HepG2 (cell line): ENCODE measurements at regions not wholly inside any gene's neighbourhood (a gene's known extent, or its start where the extent isn't known, plus 50 kb on each side); places are given as distances from the start of the nearest gene placed in this dataset.
"Not testable (repeated sequence)": the region's sequence is repeated elsewhere in the genome, so short reads cannot be mapped to it uniquely, and the experiment has no call there.

ENCODE experiments used
- ATAC-seq: fragments of 200-7000 bp; cut with Tn5 transposase; 3 replicates; pipeline ENCODE4 v1.9.1; 2020; ENCODE audit warnings: mild to moderate bottlenecking, moderate library complexity
- BruUV-seq: library from RNA; stranded (reverse); fragments of 400-500 nt; replicated peaks from 2 replicates; lab custom pipeline; 2021; lab: Mats Ljungman, UMichigan
- CTCF ChIA-PET: fragments of 300-600 bp; formaldehyde crosslinking; extraction: SDS; loops from one replicate; lab custom pipeline; 2021; ENCODE audit warnings: low total read pairs, inconsistent platforms, low intra/inter-chr PET ratio; lab: Yijun Ruan, JAX
- POLR2A ChIA-PET: fragments of 350-600 bp; sonication (Branson Sonifier 250); formaldehyde crosslinking; loops from one replicate; lab custom pipeline; 2020; ENCODE audit warnings: antibody characterized with exemption, inconsistent platforms; lab: Yijun Ruan, JAX
- DNase-seq: peaks from one replicate; pipeline ENCODE4 v3.0.0-alpha.2; 2015; ENCODE audit warnings: low spot score
- FAIRE-seq: peaks from 3 replicates; lab custom pipeline; 2011; peaks lifted over from hg19 to GRCh38; lab: Jason Lieb, UNC
- H2AFZ ChIP-seq: one replicate; pipeline ENCODE4 v1.6.1; 2011; ENCODE audit warnings: low read length, inconsistent platforms
- H3K27ac ChIP-seq: fragments of 300-600 bp; 3 replicates; pipeline ENCODE4 v1.8.0; 2011; ENCODE audit warnings: mixed run types, mild to moderate bottlenecking, mixed read lengths, low read length, inconsistent platforms; ENCODE audit not compliant: insufficient read depth; ENCODE audit errors: extremely low read length
- H3K27me3 ChIP-seq, 2 experiments: fragments of 200-600 bp in 1 of 2; 2 replicates in 1 of 2; 3 replicates in 1 of 2; pipeline versions ENCODE4 v1.6.0 to v1.8.0; 2011; ENCODE audit warnings: low read length in 2 of 2, mild to moderate bottlenecking in 2 of 2, moderate library complexity in 2 of 2, inconsistent platforms in 1 of 2; ENCODE audit not compliant: insufficient read depth in 2 of 2, control insufficient read depth in 1 of 2
- H3K36me3 ChIP-seq, 2 experiments: fragments of 200-600 bp in 1 of 2; replicated peaks in 1 of 2; 2 replicates in 1 of 2; 3 replicates in 1 of 2; pipeline versions ENCODE4 v1.5.1 to v1.8.0; 2011; ENCODE audit warnings: low read length in 2 of 2, inconsistent platforms in 1 of 2; ENCODE audit not compliant: insufficient read depth in 2 of 2, control insufficient read depth in 1 of 2
- H3K4me1 ChIP-seq: 2 replicates; pipeline ENCODE4 v1.5.1; 2012; ENCODE audit warnings: low read length, inconsistent platforms; ENCODE audit not compliant: insufficient read depth
- H3K4me2 ChIP-seq: 2 replicates; pipeline ENCODE4 v1.6.0; 2011; ENCODE audit warnings: low read depth, low read length, inconsistent platforms
- H3K4me3 ChIP-seq, 3 experiments: fragments of 200-600 bp in 1 of 3; sonication (generic), shearing (Covaris generic) in 1 of 3; replicated peaks in 1 of 3; 2 replicates each; pipeline ENCODE4 v1.5.1; 2011 to 2016; ENCODE audit warnings: low read length in 3 of 3, inconsistent platforms in 2 of 3, low read depth in 2 of 3, mild to moderate bottlenecking in 2 of 3, control low read depth in 1 of 3, mixed read lengths in 1 of 3; ENCODE audit not compliant: insufficient read depth in 1 of 3
- H3K79me2 ChIP-seq: one replicate; pipeline ENCODE4 v1.6.1; 2011; ENCODE audit warnings: low read length, inconsistent platforms; ENCODE audit not compliant: insufficient read depth
- H3K9ac ChIP-seq: 2 replicates; pipeline ENCODE4 v1.6.0; 2011; ENCODE audit warnings: mild to moderate bottlenecking, low read depth, low read length, inconsistent platforms; ENCODE audit not compliant: insufficient read depth
- H3K9me3 ChIP-seq: 2 replicates; pipeline ENCODE4 v1.5.1; 2012; ENCODE audit warnings: mild to moderate bottlenecking, low read length
- H4K20me1 ChIP-seq: 2 replicates; pipeline ENCODE4 v1.6.0; 2011; ENCODE audit warnings: inconsistent platforms, mild to moderate bottlenecking, low read length, moderate library complexity; ENCODE audit not compliant: insufficient read depth
- ISX ChIP-seq: sonication (generic); formaldehyde crosslinking; conservative IDR thresholded peaks from 2 replicates; pipeline ENCODE4 v1.5.0; 2020; ENCODE audit warnings: missing genetic modification reagents
- MAFF ChIP-seq: IDR thresholded peaks from 2 replicates; pipeline ENCODE4 v1.6.1; 2011; ENCODE audit warnings: low read depth, low read length, improper control_type of control experiment
- MAFK ChIP-seq, 2 experiments: IDR thresholded peaks in 1 of 2; conservative IDR thresholded peaks in 1 of 2; 2 replicates each; pipeline ENCODE4 v1.6.1; 2011; ENCODE audit warnings: improper control_type of control experiment in 2 of 2, low read length in 2 of 2
- ZBED4 ChIP-seq: sonication (generic); formaldehyde crosslinking; IDR thresholded peaks from 2 replicates; pipeline ENCODE4 v1.4.0; 2020; ENCODE audit warnings: missing genetic modification reagents, borderline replicate concordance
- ZFP91 ChIP-seq: sonication (generic); formaldehyde crosslinking; IDR thresholded peaks from 2 replicates; pipeline ENCODE4 v1.9.0; 2022; ENCODE audit warnings: missing genetic modification reagents, mild to moderate bottlenecking, borderline replicate concordance
- ZNF678 ChIP-seq: sonication (generic); formaldehyde crosslinking; IDR thresholded peaks from 2 replicates; pipeline ENCODE4 v1.4.0; 2020; ENCODE audit warnings: mild to moderate bottlenecking, missing genetic modification reagents
- WGBS: methylation state at CpG from one replicate; pipeline ENCODE4 v1.1.6; 2017; ENCODE audit warnings: low lambda C conversion rate; 5-methylcytosine and 5-hydroxymethylcytosine counted together
- in situ Hi-C: cut with HindIII; loops from 2 replicates; pipeline ENCODE4 v1.10.0; 2017; ENCODE audit warnings: low pct_unique_long_range_greater_than_20kb; ENCODE audit not compliant: extremely low pct_ligation_motif_present
- intact Hi-C: fragments of 100-400 bp; cut with micrococcal nuclease; formaldehyde crosslinking; loops from one replicate; pipeline ENCODE4 v1.10.0; 2022; ENCODE audit not compliant: unreplicated experiment

- not testable (repeated sequence) for DNase-seq
These were observed 304.8 kb downstream of the OR4C45 start for GRCh38 chr11:50337432-50337831.

GRCh38 chr11:50348018-50348417 lies 315.3 kb downstream of the OR4C45 start:
- BruUV-seq, H3K4me3 ChIP-seq, H3K79me2 ChIP-seq, ATAC-seq, intact Hi-C loops, in situ Hi-C loops, H2AFZ ChIP-seq, H3K9ac ChIP-seq, H3K27me3 ChIP-seq, H3K36me3 ChIP-seq, H4K20me1 ChIP-seq, DNase-seq, CTCF ChIA-PET, H3K27ac ChIP-seq, POLR2A ChIA-PET, H3K9me3 ChIP-seq, H3K4me2 ChIP-seq, H3K4me1 ChIP-seq, FAIRE-seq: not testable (repeated sequence)
- WGBS = no CpG with 5 or more reads among the region's 3 CpGs

More at GRCh38 chr11:50337432-50337831, 304.8 kb downstream of the OR4C45 start:
- H3K4me2 ChIP-seq, H2AFZ ChIP-seq, H4K20me1 ChIP-seq, BruUV-seq, H3K27me3 ChIP-seq, H3K27ac ChIP-seq, FAIRE-seq, H3K9ac ChIP-seq, H3K79me2 ChIP-seq, POLR2A ChIA-PET, H3K36me3 ChIP-seq, H3K4me3 ChIP-seq, CTCF ChIA-PET, H3K4me1 ChIP-seq, in situ Hi-C loops, ATAC-seq, intact Hi-C loops: not testable (repeated sequence)
- 0% methylated on average over 1 of the region's 1 CpG for WGBS
- H3K9me3 ChIP-seq = peaks cover 71% of the 10 kb centered on the region

- no peak overlapping the region for H3K9ac ChIP-seq
- no peak overlapping the region for H3K4me2 ChIP-seq
- H3K4me1 ChIP-seq = no peaks in the 10 kb centered on the region
- H2AFZ ChIP-seq = no peak overlapping the region
- peaks cover 100% of the 10 kb centered on the region for H3K9me3 ChIP-seq
- 0% methylated on average over 1 of the region's 1 CpG for WGBS
- no peaks in the 10 kb centered on the region for H3K27me3 ChIP-seq
- FAIRE-seq (no peak), DNase-seq (no peak), ATAC-seq (no peak)
- no peaks in the 10 kb centered on the region for H4K20me1 ChIP-seq
- no peak overlapping the region for H3K4me3 ChIP-seq
- no peak overlapping the region for H3K27ac ChIP-seq
- in situ Hi-C loops (no loop called here), intact Hi-C loops (no loop called here)
- H3K36me3 ChIP-seq = no peaks in the 10 kb centered on the region
- ChIA-PET CTCF (no interaction called here), POLR2A (no interaction called here)
- H3K79me2 ChIP-seq = no peaks in the 10 kb centered on the region
- TF ChIP-seq MAFK (conservative IDR thresholded peaks at IDR 0.05 in 1 of 2, IDR thresholded peaks at IDR 0.05 in 1 of 2; ENCODE audit: low read length in 2 of 2) (peak; percentile 60 to 87), ZNF678 (CRISPR knock-in tag) (no peak), MAFF (peak; percentile 73), ZBED4 (CRISPR knock-in tag) (no peak), ZFP91 (CRISPR knock-in tag) (no peak), ISX (CRISPR knock-in tag) (no peak)
- no TSS peak for BruUV-seq
These were observed 346.8 kb downstream of the OR4C45 start for GRCh38 chr11:50379484-50379883.
